Psoas muscle (tissue), 7 donors: ENCODE measurements at regions not wholly inside any gene's neighbourhood (a gene's known extent, or its start where the extent isn't known, plus 50 kb on each side); places are given as distances from the start of the nearest gene placed in this dataset.

Source experiments
- ATAC-seq, 4 donors: fragments of 200-7000 bp; cut with Tn5 transposase; one replicate each; pipeline ENCODE4 v1.9.1; 2020; ENCODE audit warnings: moderate library complexity in 3 of 4, mild to moderate bottlenecking in 2 of 4
- DNase-seq, 2 donors: peaks; one replicate each; pipeline ENCODE4 v3.0.0-alpha.2; 2020
- H3K27ac ChIP-seq: fragments of 200-600 bp; one replicate; pipeline ENCODE4 v1.8.0; 2022
- H3K27me3 ChIP-seq, 3 donors: fragments of 200-600 bp in 1 of 3; one replicate each; pipeline versions ENCODE4 v1.6.1 to v1.8.0; 2013 to 2022; ENCODE audit warnings: low read length in 2 of 3, mild to moderate bottlenecking in 2 of 3, moderate library complexity in 1 of 3; ENCODE audit not compliant: insufficient read depth in 3 of 3
- H3K36me3 ChIP-seq, 2 donors: fragments of 200-600 bp in 1 of 2; one replicate each; pipeline versions ENCODE4 v1.6.1 to v1.8.0; 2013 to 2022; ENCODE audit warnings: low read depth in 1 of 2, mild to moderate bottlenecking in 1 of 2, moderate library complexity in 1 of 2; ENCODE audit not compliant: insufficient read depth in 1 of 2
- H3K4me1 ChIP-seq: fragments of 200-600 bp; one replicate; pipeline ENCODE4 v1.8.0; 2022
- H3K4me3 ChIP-seq: fragments of 200-600 bp; one replicate; pipeline ENCODE4 v1.8.0; 2022; ENCODE audit warnings: mild to moderate bottlenecking
- H3K9me3 ChIP-seq: fragments of 200-600 bp; one replicate; pipeline ENCODE4 v1.8.0; 2022
- WGBS, 3 donors: extraction: QIAGEN DNeasy Blood & Tissue Kit; methylation state at CpG; one replicate each; pipeline versions ENCODE4 v1.1.6 to v1.1.7; 2013; 5-methylcytosine and 5-hydroxymethylcytosine counted together
- intact Hi-C, 2 donors: fragments of 100-400 bp; cut with DNase I; formaldehyde crosslinking; loops; one replicate each; pipeline versions ENCODE4 v1.11.0 to v1.14.2; 2022
- TF ChIP-seq, protein P1 (sequence below): fragments of 200-600 bp; IDR thresholded peaks from one replicate; pipeline ENCODE4 v1.8.0; 2022; ENCODE audit warnings: antibody characterized with exemption
- donor health status: healthy with polysubstance abuse.
- donor health status: DM: no; HTN: no; CAD: no; lungs with moderate emphysema.
- donor health status: Bipolar disorder and iron deficiency.
- donor health status: healthy.
- donor health status: DM: yes; HTN: yes; CAD: no.
- donor health status: DM: no; HTN: no; CAD: no.
- donor health status: DM: yes; HTN: yes; CAD: no.

DNA sequence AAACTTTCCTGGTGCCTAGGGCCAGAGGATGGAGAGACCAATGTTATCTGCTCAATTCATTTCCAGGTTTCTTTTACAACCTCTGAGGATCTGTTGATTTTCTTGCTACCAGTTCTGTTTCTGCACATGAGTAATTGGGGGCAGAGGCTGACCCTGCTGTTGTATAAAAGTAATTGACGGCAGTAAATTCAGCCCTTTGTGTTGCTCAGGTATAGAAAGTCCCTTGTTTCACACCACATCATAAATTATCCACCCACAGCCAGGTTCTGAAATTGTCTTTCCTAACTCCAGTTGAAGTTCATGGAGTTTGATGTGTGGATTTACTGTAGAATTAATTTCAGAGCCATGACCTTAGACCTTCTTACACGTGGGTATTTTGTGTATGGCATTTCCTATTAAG lies 107.4 kb upstream of the GRIK2 start:
- DNase-seq: no peak
- Histone ChIP-seq H3K27me3 (no peaks in the 10 kb centered on the region), H3K4me1 (no peaks in the 10 kb centered on the region), H3K36me3 (no peaks in the 10 kb centered on the region), H3K4me3 (no peak overlapping the region), H3K27ac (no peak overlapping the region), H3K9me3 (no peaks in the 10 kb centered on the region)
- no peak for ATAC-seq
- TF ChIP-seq, protein P1, sequence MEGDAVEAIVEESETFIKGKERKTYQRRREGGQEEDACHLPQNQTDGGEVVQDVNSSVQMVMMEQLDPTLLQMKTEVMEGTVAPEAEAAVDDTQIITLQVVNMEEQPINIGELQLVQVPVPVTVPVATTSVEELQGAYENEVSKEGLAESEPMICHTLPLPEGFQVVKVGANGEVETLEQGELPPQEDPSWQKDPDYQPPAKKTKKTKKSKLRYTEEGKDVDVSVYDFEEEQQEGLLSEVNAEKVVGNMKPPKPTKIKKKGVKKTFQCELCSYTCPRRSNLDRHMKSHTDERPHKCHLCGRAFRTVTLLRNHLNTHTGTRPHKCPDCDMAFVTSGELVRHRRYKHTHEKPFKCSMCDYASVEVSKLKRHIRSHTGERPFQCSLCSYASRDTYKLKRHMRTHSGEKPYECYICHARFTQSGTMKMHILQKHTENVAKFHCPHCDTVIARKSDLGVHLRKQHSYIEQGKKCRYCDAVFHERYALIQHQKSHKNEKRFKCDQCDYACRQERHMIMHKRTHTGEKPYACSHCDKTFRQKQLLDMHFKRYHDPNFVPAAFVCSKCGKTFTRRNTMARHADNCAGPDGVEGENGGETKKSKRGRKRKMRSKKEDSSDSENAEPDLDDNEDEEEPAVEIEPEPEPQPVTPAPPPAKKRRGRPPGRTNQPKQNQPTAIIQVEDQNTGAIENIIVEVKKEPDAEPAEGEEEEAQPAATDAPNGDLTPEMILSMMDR: no peak
- WGBS, 3 donors: 25 to 40% (median 40%) methylated on average over 2 of the region's 2 CpGs
- intact Hi-C loops: no loop called here

DNA sequence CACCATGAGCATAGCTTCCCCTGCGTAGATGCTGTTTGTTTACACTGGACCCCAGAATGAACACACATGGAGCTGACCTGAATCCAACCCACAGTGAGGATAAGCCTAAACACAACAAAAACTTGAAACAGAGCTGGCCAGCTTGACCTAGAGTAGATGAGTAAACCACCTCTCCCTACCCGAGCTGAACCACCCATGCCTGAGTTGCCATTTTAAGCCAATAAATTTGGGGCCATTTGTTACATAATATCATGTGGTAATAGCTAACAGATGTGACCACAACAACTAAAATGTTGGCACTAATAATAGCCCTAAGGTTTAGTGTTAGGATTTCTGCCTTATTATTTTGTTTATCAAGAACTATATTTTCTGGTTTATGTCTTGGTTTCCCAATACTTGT lies 103.2 kb upstream of the GRIK2 start:
- Histone ChIP-seq H3K36me3 (no peaks in the 10 kb centered on the region), H3K9me3 (no peaks in the 10 kb centered on the region), H3K4me1 (no peaks in the 10 kb centered on the region), H3K27me3 (no peaks in the 10 kb centered on the region), H3K4me3 (no peak overlapping the region), H3K27ac (no peak overlapping the region)
- WGBS, 3 donors: 49 to 59% (median 51%) methylated on average over 2 of the region's 2 CpGs
- intact Hi-C loops: no loop called here
- TF ChIP-seq, protein P1: no peak
- DNase-seq (no peak), ATAC-seq (no peak)

DNA sequence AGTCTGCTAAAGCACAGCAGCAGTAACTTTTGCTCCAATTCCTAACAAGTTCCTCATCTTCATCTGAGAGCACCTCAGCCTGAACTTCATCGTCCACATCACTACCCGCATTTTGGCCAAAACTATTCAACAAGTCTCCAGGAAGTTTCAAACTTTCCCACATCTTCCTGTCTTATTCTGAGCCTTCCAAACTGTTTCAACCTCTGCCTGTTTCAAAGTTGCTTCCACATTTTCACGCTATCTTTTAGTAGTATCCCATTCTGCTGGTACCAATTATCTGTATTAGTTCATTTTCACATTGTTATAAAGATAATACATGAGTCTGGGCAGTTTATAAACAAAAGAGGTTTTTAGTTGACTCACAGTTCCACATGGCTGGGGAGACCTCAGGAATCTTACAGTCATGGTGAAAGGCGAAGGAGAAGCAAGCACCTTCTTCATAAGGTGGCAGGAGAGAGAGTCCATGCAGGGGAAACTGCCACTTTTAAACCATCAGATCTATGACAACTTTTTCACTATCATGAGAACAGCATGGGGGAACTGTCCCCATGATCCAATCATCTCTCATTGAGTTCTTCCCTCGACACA lies 99.4 kb upstream of the GRIK2 start:
- H3K27me3 ChIP-seq: no peaks in the 10 kb centered on the region
- 87 to 92% (median 91%) methylated on average over 5 of the region's 5 CpGs for WGBS, 3 donors
- intact Hi-C loops: no loop called here
- no peaks in the 10 kb centered on the region for H3K4me1 ChIP-seq
- ATAC-seq (no peak), DNase-seq (no peak)
- no peaks in the 10 kb centered on the region for H3K9me3 ChIP-seq
- no peak overlapping the region for H3K27ac ChIP-seq
- H3K36me3 ChIP-seq: no peaks in the 10 kb centered on the region
- TF ChIP-seq, protein P1: no peak
- H3K4me3 ChIP-seq: no peak overlapping the region

DNA sequence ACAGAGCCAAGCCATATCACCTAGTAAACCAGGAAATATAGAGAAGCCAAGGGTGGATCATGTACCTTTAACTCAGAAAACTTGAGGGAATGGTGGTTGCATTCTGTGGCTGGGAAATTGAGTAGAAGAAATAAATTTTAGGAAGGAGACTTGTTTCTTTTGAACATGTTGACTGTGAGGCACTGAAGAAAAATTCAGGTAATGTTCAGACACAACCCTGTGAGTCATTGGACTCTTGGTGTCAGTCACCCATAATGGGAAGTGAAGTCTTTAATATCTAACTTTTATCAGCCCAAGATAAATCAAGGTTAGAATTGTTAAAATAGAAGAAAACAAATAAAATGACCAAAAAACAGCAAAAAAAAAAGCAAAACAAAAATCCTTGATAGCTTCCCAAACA lies 98.8 kb upstream of the GRIK2 start:
- H3K27ac ChIP-seq: no peak overlapping the region
- ATAC-seq: no peak
- H3K27me3 ChIP-seq: no peaks in the 10 kb centered on the region
- H3K36me3 ChIP-seq: no peaks in the 10 kb centered on the region
- intact Hi-C loops: no loop called here
- TF ChIP-seq, protein P1: no peak
- H3K4me3 ChIP-seq: no peak overlapping the region
- no peaks in the 10 kb centered on the region for H3K4me1 ChIP-seq
- H3K9me3 ChIP-seq: no peaks in the 10 kb centered on the region
- no peak for DNase-seq

DNA sequence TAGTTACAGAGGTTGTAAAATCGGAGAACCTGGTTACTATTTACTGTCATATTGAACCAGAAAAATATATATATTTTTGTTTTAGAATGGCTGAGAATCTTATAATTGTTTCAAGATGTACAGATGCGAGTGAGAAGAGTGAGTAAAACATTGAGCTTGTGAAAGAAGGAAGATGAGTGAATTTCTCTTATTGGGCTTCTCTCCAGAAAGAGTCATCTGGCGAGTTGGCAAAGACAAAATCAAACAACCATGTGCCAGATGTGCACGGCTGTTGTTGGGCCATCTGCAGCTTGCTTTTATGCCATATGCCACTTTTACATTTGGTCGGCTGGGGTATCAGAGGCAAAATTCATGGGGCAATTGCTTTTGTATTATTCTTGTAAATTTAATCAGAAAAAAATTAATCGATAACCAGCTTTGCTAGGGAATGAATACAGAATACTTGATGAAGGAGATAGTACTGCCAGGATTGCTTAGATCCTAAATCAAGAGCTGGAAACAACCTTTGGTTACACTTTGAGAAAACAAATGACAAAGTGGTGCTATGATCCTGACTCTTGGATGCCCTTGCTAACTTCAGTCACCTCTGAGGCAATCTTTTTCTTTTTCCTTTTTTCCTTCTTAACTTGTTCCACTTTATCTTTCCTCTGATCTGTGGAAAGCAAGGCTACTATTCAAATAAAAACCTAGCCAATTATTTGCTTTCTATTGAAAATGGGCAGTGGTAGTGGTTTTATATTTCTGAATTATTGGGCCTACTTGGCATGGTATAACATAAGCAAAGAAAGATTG lies 97.1 kb upstream of the GRIK2 start:
- Histone ChIP-seq H3K27me3 (no peaks in the 10 kb centered on the region), H3K4me1 (no peaks in the 10 kb centered on the region), H3K9me3 (no peaks in the 10 kb centered on the region), H3K4me3 (no peak overlapping the region), H3K27ac (no peak overlapping the region), H3K36me3 (no peaks in the 10 kb centered on the region)
- TF ChIP-seq, protein P1: no peak
- WGBS, 3 donors: 16 to 27% (median 16%) methylated on average over 6 of the region's 6 CpGs
- ATAC-seq (no peak), DNase-seq (no peak)
- intact Hi-C loops: no loop called here
